OCI-LY3 (cell line): ENCODE measurements at regions not wholly inside any gene's neighbourhood (a gene's known extent, or its start where the extent isn't known, plus 50 kb on each side); places are given as distances from the start of the nearest gene placed in this dataset.

Experiments
- CTCF ChIP-seq: fragments of 200-600, 300-600 bp; sonication (generic); IDR thresholded peaks from 2 replicates; pipeline ENCODE4 v1.5.1; 2014; ENCODE audit warnings: antibody characterized with exemption, low read length, low read depth
- EZH2phosphoT487 ChIP-seq: fragments of 200-600 bp; shearing (Covaris generic); IDR thresholded peaks from 2 replicates; pipeline ENCODE4 v1.6.1; 2018; ENCODE audit warnings: antibody characterized with exemption, mixed run types, low read depth

GRCh38 chr21:35502821-35503220 lies 453.7 kb upstream of the RUNX1 start:
- TF ChIP-seq CTCF (no peak), EZH2phosphoT487 (no peak)
